ENCODE measurements at regions not wholly inside any gene's neighbourhood (a gene's known extent, or its start where the extent isn't known, plus 50 kb on each side); places are given as distances from the start of the nearest gene placed in this dataset.

- in situ Hi-C loops (cut with MboI) = no loop called here
- Histone ChIP-seq H3K27ac (ENCODE audit: control insufficient read depth, insufficient read depth) (no peak overlapping the region), H2AFZ (ENCODE audit: control insufficient read depth, low read depth, low read length) (no peak overlapping the region), H3K9ac (ENCODE audit: control insufficient read depth, insufficient read depth, low read length) (no peak overlapping the region), H3K9me3 (replicated peaks; ENCODE audit: control insufficient read depth, insufficient read depth, low read length) (no peaks in the 10 kb centered on the region), H3K4me3 (no peak overlapping the region), H3K36me3 (ENCODE audit: control insufficient read depth in 2 of 2, insufficient read depth in 2 of 2, low read length in 1 of 2) (no peaks in the 10 kb centered on the region), H3K79me2 (ENCODE audit: control insufficient read depth, insufficient read depth, low read length) (no peaks in the 10 kb centered on the region), H3K27me3 (replicated peaks in 1 of 2; ENCODE audit: control insufficient read depth in 2 of 2, insufficient read depth in 2 of 2, low read length in 1 of 2) (no peaks in the 10 kb centered on the region), H3K4me1 (ENCODE audit: control insufficient read depth, insufficient read depth, low read length) (no peaks in the 10 kb centered on the region), H3K4me2 (ENCODE audit: control insufficient read depth, insufficient read depth) (no peak overlapping the region), H4K20me1 (ENCODE audit: control insufficient read depth, insufficient read depth) (no peaks in the 10 kb centered on the region)
- POLR2A ChIA-PET = no interaction called here
- RAD21 ChIA-PET (ENCODE audit: unreplicated experiment) = no interaction called here
- CTCF ChIA-PET = interaction anchor here (0.5 to 1.3 kb wide), 3 partner anchors 9 to 121 kb away, joined by 3 to 4 read pairs (median 4); no protein-coding TSS in a partner anchor
- no peak for DNase-seq (ENCODE audit: low read depth, low spot score)
- SMC1A ChIA-PET (ENCODE audit: uncharacterized antibody, unreplicated experiment) = no interaction called here
- intact Hi-C loops (cut with micrococcal nuclease; ENCODE audit: unreplicated experiment) = no loop called here
- FAIRE-seq = no peak
- no peak for ATAC-seq
- BruUV-seq (replicated peaks) = no TSS peak
- WGBS (ENCODE audit: insufficient coverage, insufficient replicate concordance, low lambda C conversion rate, missing lambda C conversion rate) = 0% methylated on average over 1 of the region's 1 CpG
- no peak for TF ChIP-seq ZBTB11 (CRISPR knock-in tag; IDR thresholded peaks at IDR 0.05)
- no peak for TF ChIP-seq RB1 (IDR thresholded peaks at IDR 0.05; ENCODE audit: borderline replicate concordance)
- no peak for TF ChIP-seq HSF1 (IDR thresholded peaks at IDR 0.05; ENCODE audit: low read depth, low read length)
- TF ChIP-seq YY1 (IDR thresholded peaks at IDR 0.05; ENCODE audit: low read depth, low read length) = no peak
Observed at GRCh38 chr3:20451170-20451569, 265.2 kb upstream of the SGO1 start.
